ENCODE measurements at regions not wholly inside any gene's neighbourhood (a gene's known extent, or its start where the extent isn't known, plus 50 kb on each side); places are given as distances from the start of the nearest gene placed in this dataset.
A peak's percentile ranks its signal among the peaks of the same experiment; 100 is the strongest.
"Not testable (repeated sequence)": the region's sequence is repeated elsewhere in the genome, so short reads cannot be mapped to it uniquely, and the experiment has no call there.

DNA sequence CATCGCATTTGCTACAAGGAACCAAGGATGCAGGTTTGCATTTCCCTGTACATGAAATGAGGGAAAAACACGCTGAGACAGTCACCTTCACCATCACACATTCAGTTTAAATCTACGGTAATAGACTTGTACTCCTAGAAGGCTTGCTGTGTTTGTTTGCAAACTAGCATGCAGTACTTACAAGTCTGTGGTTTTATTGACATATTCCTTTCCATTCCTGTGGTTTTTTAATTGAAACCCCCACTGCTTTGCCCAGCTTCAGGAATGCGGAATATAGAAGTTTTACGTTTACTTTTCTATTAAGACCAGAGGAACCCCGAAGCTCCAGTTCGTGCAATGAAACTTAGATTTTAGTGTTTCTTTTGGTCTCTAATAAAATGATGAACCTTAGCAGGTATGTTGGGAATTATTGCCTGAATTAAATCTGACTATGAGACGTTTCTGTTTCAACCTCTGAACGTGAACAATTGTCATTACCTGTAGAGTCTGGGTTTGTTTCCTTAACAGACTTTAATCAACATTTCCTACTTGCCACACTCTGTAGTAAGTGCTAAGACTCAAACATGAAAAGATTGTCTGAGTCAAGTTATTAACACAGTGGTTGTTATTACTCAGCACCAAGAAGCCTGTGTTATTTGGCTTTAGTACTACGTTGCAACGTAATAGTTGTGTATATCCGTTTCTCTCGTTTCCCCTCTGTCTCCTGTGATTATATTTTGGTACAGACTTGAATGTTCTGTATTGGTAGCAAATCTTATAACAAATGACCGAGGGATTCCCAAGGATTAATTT is 793.3 kb upstream of the GOT2 start:
- CTCF ChIA-PET, result interaction anchor here (0.6 kb wide), 1 partner anchor 708 kb away, joined by 3 read pairs; no protein-coding TSS in a partner anchor
- DNase-seq (ENCODE audit: unreplicated experiment), result peak; percentile 48

GRCh38 chr16:59522826-59523225 is 788.7 kb upstream of the GOT2 start:
- CTCF ChIA-PET, result no interaction called here
- Mint-ChIP-seq H3K9me3 (ENCODE audit: unreplicated experiment) (no peaks in the 10 kb centered on the region), H3K36me3 (ENCODE audit: insufficient read depth, unreplicated experiment) (no peaks in the 10 kb centered on the region), H3K27ac (ENCODE audit: low read depth, unreplicated experiment) (no peak overlapping the region), H3K27me3 (ENCODE audit: insufficient read depth, unreplicated experiment) (no peaks in the 10 kb centered on the region), H3K4me1 (ENCODE audit: insufficient read depth, unreplicated experiment) (peaks cover 7% of the 10 kb centered on the region), H3K4me3 (ENCODE audit: unreplicated experiment) (no peak overlapping the region)
- POLR2A ChIA-PET, result no interaction called here
- intact Hi-C loops (cut with micrococcal nuclease), result no loop called here
- DNase-seq (ENCODE audit: unreplicated experiment), result no peak
- no TSS peak for BruUV-seq (replicated peaks)
- TF ChIP-seq CTCF (IDR thresholded peaks at IDR 0.05; ENCODE audit: unreplicated experiment), result no peak

More for the DNA sequence above, 793.3 kb upstream of the GOT2 start:
- intact Hi-C loops (cut with micrococcal nuclease), result loop anchor here (5.0 kb wide), 1 partner anchor 115 kb away; no protein-coding TSS in a partner anchor
- no TSS peak for BruUV-seq (replicated peaks)
- no peaks in the 10 kb centered on the region for H3K36me3 Mint-ChIP-seq (ENCODE audit: insufficient read depth, unreplicated experiment)
- peak overlapping the region; percentile 48 for H3K4me3 Mint-ChIP-seq (ENCODE audit: unreplicated experiment)
- peaks cover 7% of the 10 kb centered on the region for H3K4me1 Mint-ChIP-seq (ENCODE audit: insufficient read depth, unreplicated experiment)
- H3K27ac Mint-ChIP-seq (ENCODE audit: low read depth, unreplicated experiment), result peak overlapping the region; percentile 14
- no peaks in the 10 kb centered on the region for H3K27me3 Mint-ChIP-seq (ENCODE audit: insufficient read depth, unreplicated experiment)
- no peaks in the 10 kb centered on the region for H3K9me3 Mint-ChIP-seq (ENCODE audit: unreplicated experiment)
- POLR2A ChIA-PET, result interaction anchor here (0.6 kb wide), 1 partner anchor 467 kb away, joined by 3 read pairs; no protein-coding TSS in a partner anchor
- no peak for TF ChIP-seq CTCF (IDR thresholded peaks at IDR 0.05; ENCODE audit: unreplicated experiment)

GRCh38 chr16:59518721-59519120 is 784.6 kb upstream of the GOT2 start:
- H3K9me3 Mint-ChIP-seq (ENCODE audit: unreplicated experiment); H3K27ac Mint-ChIP-seq (ENCODE audit: low read depth, unreplicated experiment); H3K36me3 Mint-ChIP-seq (ENCODE audit: insufficient read depth, unreplicated experiment); BruUV-seq (replicated peaks); H3K27me3 Mint-ChIP-seq (ENCODE audit: insufficient read depth, unreplicated experiment); intact Hi-C loops (cut with micrococcal nuclease); POLR2A ChIA-PET; CTCF ChIA-PET; H3K4me1 Mint-ChIP-seq (ENCODE audit: insufficient read depth, unreplicated experiment); DNase-seq (ENCODE audit: unreplicated experiment); H3K4me3 Mint-ChIP-seq (ENCODE audit: unreplicated experiment): not testable (repeated sequence)

DNA sequence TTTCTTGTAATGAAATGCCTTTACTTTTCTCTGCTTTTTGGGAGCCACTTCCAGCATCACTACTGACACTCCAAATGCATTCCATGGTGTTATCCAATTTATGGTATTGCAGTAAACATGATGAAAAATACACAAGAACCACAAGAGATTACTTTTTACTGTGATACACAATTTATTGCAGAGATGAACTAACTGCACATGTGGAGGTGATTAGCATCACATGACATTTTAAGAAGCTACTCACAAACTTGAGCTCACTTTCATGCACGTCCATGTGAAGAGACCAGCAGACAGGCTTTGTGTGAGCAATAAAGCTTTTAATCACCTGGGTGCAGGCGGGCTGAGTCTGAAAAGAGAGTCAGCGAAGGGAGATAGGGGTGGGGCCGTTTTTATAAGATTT is 780.5 kb upstream of the GOT2 start:
- Mint-ChIP-seq H3K4me3 (ENCODE audit: unreplicated experiment) (no peak overlapping the region), H3K27ac (ENCODE audit: low read depth, unreplicated experiment) (no peak overlapping the region), H3K9me3 (ENCODE audit: unreplicated experiment) (peaks cover 8% of the 10 kb centered on the region), H3K4me1 (ENCODE audit: insufficient read depth, unreplicated experiment) (no peaks in the 10 kb centered on the region), H3K27me3 (ENCODE audit: insufficient read depth, unreplicated experiment) (no peaks in the 10 kb centered on the region), H3K36me3 (ENCODE audit: insufficient read depth, unreplicated experiment) (no peaks in the 10 kb centered on the region)
- intact Hi-C loops (cut with micrococcal nuclease), result no loop called here
- CTCF ChIA-PET, result no interaction called here
- no TSS peak for BruUV-seq (replicated peaks)
- TF ChIP-seq CTCF (IDR thresholded peaks at IDR 0.05; ENCODE audit: unreplicated experiment), result no peak
- no peak for DNase-seq (ENCODE audit: unreplicated experiment)
- POLR2A ChIA-PET, result no interaction called here
